H1 (cell line): ENCODE measurements at regions not wholly inside any gene's neighbourhood (a gene's known extent, or its start where the extent isn't known, plus 50 kb on each side); places are given as distances from the start of the nearest gene placed in this dataset.

Source experiments
- CTCF ChIA-PET: fragments of 300-600 bp; sonication (Branson Sonifier 250); formaldehyde crosslinking; loops from one replicate; lab custom pipeline; 2021; ENCODE audit not compliant: partially characterized antibody; lab: Charles Lee
- POLR2A ChIA-PET: fragments of 300-600 bp; sonication (Branson Sonifier 250); formaldehyde crosslinking; loops from one replicate; lab custom pipeline; 2021; ENCODE audit warnings: inconsistent platforms; ENCODE audit not compliant: partially characterized antibody; lab: Charles Lee
- DNase-seq, 2 experiments: peaks; one replicate each; pipeline versions ENCODE4 v3.0.0 to v3.0.0-alpha.2; 2010 to 2022; ENCODE audit warnings: low spot score in 2 of 2, low read depth in 1 of 2, mixed read lengths in 1 of 2
- FAIRE-seq: peaks from 2 replicates; lab custom pipeline; 2011; peaks lifted over from hg19 to GRCh38; lab: Jason Lieb, UNC
- H2AFZ ChIP-seq: 2 replicates; pipeline ENCODE4 v1.8.1; 2012; ENCODE audit warnings: low read length, inconsistent platforms
- H2AK5ac ChIP-seq: 2 replicates; pipeline ENCODE4 v1.6.1; 2013; ENCODE audit warnings: low read depth, low read length
- H2BK120ac ChIP-seq: replicated peaks from 2 replicates; pipeline ENCODE3; 2013; ENCODE audit warnings: low read depth, low read length, inconsistent platforms
- H2BK12ac ChIP-seq: 2 replicates; pipeline ENCODE4 v1.6.1; 2013; ENCODE audit warnings: low read depth, low read length
- H2BK15ac ChIP-seq: 2 replicates; pipeline ENCODE4 v1.6.1; 2013; ENCODE audit warnings: low read length
- H2BK20ac ChIP-seq: 2 replicates; pipeline ENCODE4 v1.6.1; 2013; ENCODE audit warnings: low read length
- H2BK5ac ChIP-seq: 2 replicates; pipeline ENCODE4 v1.6.1; 2013; ENCODE audit warnings: low read depth, low read length
- H3K14ac ChIP-seq: 2 replicates; pipeline ENCODE4 v1.6.1; 2013; ENCODE audit warnings: inconsistent platforms; ENCODE audit not compliant: insufficient read length
- H3K18ac ChIP-seq: 2 replicates; pipeline ENCODE4 v1.6.1; 2013; ENCODE audit warnings: low read length; ENCODE audit errors: extremely low read depth
- H3K23ac ChIP-seq: 2 replicates; pipeline ENCODE4 v1.6.1; 2013; ENCODE audit warnings: inconsistent platforms; ENCODE audit not compliant: insufficient read length
- H3K23me2 ChIP-seq: 2 replicates; pipeline ENCODE4 v1.6.1; 2013; ENCODE audit warnings: low read depth, low read length
- H3K27ac ChIP-seq: 2 replicates; pipeline ENCODE4 v1.6.1; 2011; ENCODE audit warnings: low read depth, low read length, inconsistent platforms
- H3K27me3 ChIP-seq, 4 experiments: replicated peaks in 1 of 4; 1 replicate in 1 of 4; 2 replicates in 3 of 4; pipeline versions ENCODE4 v1.6.1 to v1.8.1; 2011 to 2013; ENCODE audit warnings: low read length in 3 of 4, mild to moderate bottlenecking in 3 of 4, inconsistent platforms in 2 of 4, mixed read lengths in 2 of 4, moderate library complexity in 1 of 4; ENCODE audit not compliant: control insufficient read depth in 3 of 4, insufficient read depth in 3 of 4; ENCODE audit errors: extremely low read depth in 1 of 4
- H3K36me3 ChIP-seq, 4 experiments: 2 replicates each; pipeline versions ENCODE4 v1.6.1 to v1.8.1; 2011 to 2013; ENCODE audit warnings: mild to moderate bottlenecking in 4 of 4, low read length in 3 of 4, moderate library complexity in 2 of 4, control low read depth in 1 of 4, inconsistent platforms in 1 of 4; ENCODE audit not compliant: insufficient read depth in 4 of 4, control insufficient read depth in 2 of 4
- H3K4ac ChIP-seq: replicated peaks from 2 replicates; pipeline ENCODE3; 2013; ENCODE audit warnings: low read length, low read depth, mixed read lengths, inconsistent platforms; ENCODE audit not compliant: insufficient read length
- H3K4me1 ChIP-seq, 4 experiments: replicated peaks in 1 of 4; 1 replicate in 1 of 4; 2 replicates in 3 of 4; pipeline versions ENCODE4 v1.6.1 to v1.8.1; 2011 to 2013; ENCODE audit warnings: low read length in 3 of 4, inconsistent platforms in 2 of 4, mixed read lengths in 1 of 4; ENCODE audit not compliant: insufficient read depth in 4 of 4, control insufficient read depth in 3 of 4
- H3K4me2 ChIP-seq, 2 experiments: 2 replicates each; pipeline versions ENCODE4 v1.6.1 to v1.8.1; 2011 to 2013; ENCODE audit warnings: low read depth in 2 of 2, low read length in 2 of 2, control low read depth in 1 of 2, inconsistent platforms in 1 of 2, mild to moderate bottlenecking in 1 of 2; ENCODE audit not compliant: insufficient read depth in 1 of 2
- H3K4me3 ChIP-seq, 4 experiments: fragments of 200-600, 300-600 bp in 1 of 4; sonication (generic), shearing (Covaris generic), sonication (Bioruptor Twin) in 1 of 4; 2 replicates each; pipeline versions ENCODE4 v1.5.1 to v1.8.1; 2011 to 2016; ENCODE audit warnings: low read length in 4 of 4, low read depth in 3 of 4, control low read depth in 2 of 4, inconsistent platforms in 2 of 4, mild to moderate bottlenecking in 2 of 4, mixed read lengths in 1 of 4, moderate library complexity in 1 of 4; ENCODE audit not compliant: insufficient read depth in 2 of 4; ENCODE audit errors: extremely low read depth in 1 of 4
- H3K56ac ChIP-seq: replicated peaks from 2 replicates; pipeline ENCODE3; 2013; ENCODE audit warnings: low read depth, mild to moderate bottlenecking, mixed read lengths, low read length, inconsistent platforms; ENCODE audit not compliant: insufficient read length
- H3K79me1 ChIP-seq: 2 replicates; pipeline ENCODE4 v1.6.1; 2013; ENCODE audit warnings: low read depth, low read length, control low read depth
- H3K79me2 ChIP-seq, 2 experiments: 2 replicates each; pipeline versions ENCODE4 v1.6.1 to v1.8.1; 2012 to 2013; ENCODE audit warnings: low read length in 2 of 2, mild to moderate bottlenecking in 2 of 2, inconsistent platforms in 1 of 2; ENCODE audit not compliant: insufficient read depth in 2 of 2, control insufficient read depth in 1 of 2
- H3K9ac ChIP-seq, 4 experiments: replicated peaks in 1 of 4; 1 replicate in 1 of 4; 2 replicates in 3 of 4; pipeline versions ENCODE4 v1.6.1 to v1.8.1; 2011 to 2013; ENCODE audit warnings: low read depth in 3 of 4, low read length in 3 of 4, control low read depth in 2 of 4, mild to moderate bottlenecking in 2 of 4, moderate library complexity in 2 of 4, inconsistent platforms in 1 of 4; ENCODE audit errors: extremely low read depth in 1 of 4
- H3K9me3 ChIP-seq, 2 experiments: 2 replicates each; pipeline versions ENCODE4 v1.6.1 to v1.8.1; 2012 to 2013; ENCODE audit warnings: mild to moderate bottlenecking in 2 of 2, moderate library complexity in 2 of 2, control low read depth in 1 of 2, inconsistent platforms in 1 of 2, low read depth in 1 of 2, low read length in 1 of 2, mixed read lengths in 1 of 2; ENCODE audit not compliant: insufficient read depth in 2 of 2
- H4K20me1 ChIP-seq, 2 experiments: replicated peaks in 1 of 2; 2 replicates each; pipeline versions ENCODE3 to v1.8.1; 2011 to 2013; ENCODE audit warnings: inconsistent platforms in 2 of 2, low read length in 2 of 2, mild to moderate bottlenecking in 1 of 2; ENCODE audit not compliant: insufficient read depth in 2 of 2, control insufficient read depth in 1 of 2
- H4K5ac ChIP-seq: 2 replicates; pipeline ENCODE4 v1.6.1; 2013; ENCODE audit warnings: low read length, low read depth, mixed read lengths, inconsistent platforms; ENCODE audit not compliant: insufficient read length
- H4K8ac ChIP-seq: 2 replicates; pipeline ENCODE4 v1.8.0; 2013; ENCODE audit warnings: mild to moderate bottlenecking, moderate library complexity, low read length, inconsistent platforms; ENCODE audit not compliant: insufficient read depth; ENCODE audit errors: extremely low read depth
- H4K91ac ChIP-seq: replicated peaks from 2 replicates; pipeline ENCODE3; 2013; ENCODE audit warnings: low read length, mixed read lengths, inconsistent platforms; ENCODE audit not compliant: insufficient read length
- CEBPB ChIP-seq: IDR thresholded peaks from 2 replicates; pipeline ENCODE4 v1.6.1; 2012; ENCODE audit warnings: low read depth, low read length
- WGBS, 2 experiments: shearing (Covaris generic) in 1 of 2; methylation state at CpG; one replicate each; pipeline versions ENCODE4 v1.1.6 to v1.1.7; 2013 to 2015; ENCODE audit warnings: low lambda C conversion rate in 2 of 2, mixed read lengths in 2 of 2, inconsistent platforms in 1 of 2, low coverage in 1 of 2, missing lambda C conversion rate in 1 of 2; ENCODE audit not compliant: insufficient replicate concordance in 2 of 2, insufficient coverage in 1 of 2, insufficient read length in 1 of 2; ENCODE audit errors: extremely low coverage in 1 of 2, missing lambda C conversion rate in 1 of 2; 5-methylcytosine and 5-hydroxymethylcytosine counted together

GRCh38 chr20:7741866-7742265 lies 198.4 kb downstream of the HAO1 start:
- Histone ChIP-seq H3K79me1 (no peaks in the 10 kb centered on the region), H3K79me2 (no peaks in the 10 kb centered on the region), H4K20me1 (no peaks in the 10 kb centered on the region), H3K23ac (no peak overlapping the region), H2BK120ac (no peak overlapping the region), H3K14ac (no peak overlapping the region), H2BK20ac (no peak overlapping the region), H3K4me3 (no peak overlapping the region), H4K5ac (no peak overlapping the region), H2BK15ac (no peak overlapping the region), H3K9ac (no peak overlapping the region), H3K9me3 (no peaks in the 10 kb centered on the region), H3K4me1 (no peaks in the 10 kb centered on the region), H4K91ac (no peak overlapping the region), H3K4me2 (no peak overlapping the region), H3K27ac (no peak overlapping the region), H3K23me2 (no peaks in the 10 kb centered on the region), H2BK5ac (no peak overlapping the region), H2AFZ (no peak overlapping the region; the same call in 1 of the 2 replicates), H3K4ac (no peak overlapping the region), H3K27me3 (no peaks in the 10 kb centered on the region), H3K36me3 (no peaks in the 10 kb centered on the region), H4K8ac (no peak overlapping the region), H2AK5ac (no peak overlapping the region), H3K18ac (no peak overlapping the region), H2BK12ac (no peak overlapping the region), H3K56ac (no peak overlapping the region)
- WGBS, 2 experiments, result 100% methylated on average over 2 of the region's 2 CpGs; no CpG with 5 or more reads in 1 of the 2 experiments
- CTCF ChIA-PET, result interaction anchor here (0.5 kb wide), 1 partner anchor 93 kb away, joined by 3 read pairs; no protein-coding TSS in a partner anchor
- no peak for FAIRE-seq
- POLR2A ChIA-PET, result no interaction called here
- TF ChIP-seq CEBPB, result no peak
- no peak for DNase-seq
